Mammary epithelial cell (primary cell): ENCODE measurements at regions not wholly inside any gene's neighbourhood (a gene's known extent, or its start where the extent isn't known, plus 50 kb on each side); places are given as distances from the start of the nearest gene placed in this dataset.

ENCODE experiments used
- CTCF ChIP-seq, 2 donors: IDR thresholded peaks in 1 of 2; conservative IDR thresholded peaks in 1 of 2; 2 replicates each; pipeline ENCODE4 v1.5.1; 2011 to 2012; ENCODE audit warnings: inconsistent platforms in 2 of 2, low read length in 2 of 2, mild to moderate bottlenecking in 2 of 2, control low read depth in 1 of 2, low read depth in 1 of 2; ENCODE audit not compliant: insufficient read depth in 1 of 2; ENCODE audit errors: extremely low read depth in 1 of 2
- EZH2 ChIP-seq: IDR thresholded peaks from 2 replicates; pipeline ENCODE4 v1.6.1; 2012; ENCODE audit warnings: low read length, inconsistent platforms, borderline replicate concordance

- TF ChIP-seq EZH2 (no peak), CTCF (conservative IDR thresholded peaks at IDR 0.05 in 1 of 2, IDR thresholded peaks at IDR 0.05 in 1 of 2; ENCODE audit: extremely low read depth in 1 of 2, insufficient read depth in 1 of 2, low read depth in 1 of 2, low read length in 2 of 2) (no peak)
Measured at GRCh38 chr4:124990398-124990797, 277.9 kb upstream of the ANKRD50 start.
